HG03354 (cell line): ENCODE measurements at regions not wholly inside any gene's neighbourhood (a gene's known extent, or its start where the extent isn't known, plus 50 kb on each side); places are given as distances from the start of the nearest gene placed in this dataset.
"Not testable (repeated sequence)": the region's sequence is repeated elsewhere in the genome, so short reads cannot be mapped to it uniquely, and the experiment has no call there.

Source experiments
- ATAC-seq: cut with Tn5 transposase; IDR thresholded peaks from one replicate; pipeline ENCODE4 v1.9.1; 2021; ENCODE audit warnings: mild to moderate bottlenecking; ENCODE audit not compliant: unreplicated experiment, poor library complexity, severe bottlenecking

- no peak for ATAC-seq
These were observed 1023.2 kb downstream of the TBL1XR1 start for GRCh38 chr3:176174060-176174459.

DNA sequence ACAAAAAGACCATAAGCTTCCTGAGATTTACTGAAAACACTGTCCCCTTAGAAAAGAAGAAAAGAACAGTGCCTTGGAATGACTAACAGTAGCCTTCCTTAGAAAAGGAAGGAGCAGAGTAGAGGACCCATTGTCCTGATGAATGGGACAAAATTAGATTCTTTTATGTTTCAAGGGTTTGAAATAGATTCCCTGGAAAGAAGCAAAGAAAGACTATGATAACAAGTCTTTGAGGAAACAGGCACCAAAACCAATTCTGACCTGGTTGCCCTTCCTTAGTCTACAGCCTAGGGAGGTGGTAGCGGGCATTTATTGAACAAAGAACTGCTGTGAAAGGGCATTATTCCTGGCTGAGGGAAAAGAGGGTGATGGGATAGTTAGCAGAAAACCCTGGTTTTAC lies 1024.8 kb downstream of the TBL1XR1 start:
- ATAC-seq = no peak

DNA sequence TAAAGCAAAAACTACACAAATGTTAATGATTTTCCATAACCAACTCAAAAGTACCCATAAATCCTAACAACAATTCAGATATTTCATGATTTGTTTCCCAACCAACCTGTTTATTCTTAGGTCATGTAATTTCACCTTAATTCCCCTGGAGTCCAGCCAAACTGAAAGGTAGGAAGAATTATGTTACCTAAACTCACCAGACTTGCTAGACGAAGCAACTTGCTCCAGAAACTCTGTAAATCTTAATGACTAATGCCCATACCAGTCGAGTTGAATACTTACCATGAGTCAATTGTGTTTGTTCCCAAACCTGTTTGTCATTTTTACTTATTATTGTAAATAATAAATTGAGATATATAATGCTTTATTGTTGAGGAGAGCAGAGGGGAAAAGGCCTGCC lies 1030.0 kb downstream of the TBL1XR1 start:
- ATAC-seq = no peak

GRCh38 chr3:176160997-176161396 lies 1036.3 kb downstream of the TBL1XR1 start:
- ATAC-seq = no peak

DNA sequence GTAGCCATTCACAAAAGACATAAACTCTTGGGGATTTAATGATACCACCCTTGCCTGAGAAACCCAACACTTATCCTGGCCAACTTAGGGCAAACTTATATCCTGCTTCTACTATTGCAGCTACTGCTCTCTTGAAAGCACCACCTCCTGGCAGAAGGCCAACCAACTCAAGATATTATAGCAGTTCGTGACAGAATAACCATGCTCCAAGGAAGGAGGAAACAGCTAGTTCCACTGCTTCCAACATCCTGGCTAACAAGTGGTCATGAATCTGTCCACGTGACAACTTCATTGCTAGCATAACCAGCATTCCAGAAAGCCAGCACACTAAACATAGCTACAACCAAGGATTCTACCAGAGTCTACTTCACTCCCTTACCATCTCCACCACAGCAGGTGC lies 1037.5 kb downstream of the TBL1XR1 start:
- ATAC-seq = no peak

GRCh38 chr3:176155012-176155411 lies 1042.3 kb downstream of the TBL1XR1 start:
- ATAC-seq = no peak

- ATAC-seq = no peak
These were observed 1047.7 kb downstream of the TBL1XR1 start for GRCh38 chr3:176149567-176149966.

GRCh38 chr3:176147251-176147650 lies 1050.0 kb downstream of the TBL1XR1 start:
- no peak for ATAC-seq

GRCh38 chr3:176141837-176142236 lies 1055.4 kb downstream of the TBL1XR1 start:
- no peak for ATAC-seq

DNA sequence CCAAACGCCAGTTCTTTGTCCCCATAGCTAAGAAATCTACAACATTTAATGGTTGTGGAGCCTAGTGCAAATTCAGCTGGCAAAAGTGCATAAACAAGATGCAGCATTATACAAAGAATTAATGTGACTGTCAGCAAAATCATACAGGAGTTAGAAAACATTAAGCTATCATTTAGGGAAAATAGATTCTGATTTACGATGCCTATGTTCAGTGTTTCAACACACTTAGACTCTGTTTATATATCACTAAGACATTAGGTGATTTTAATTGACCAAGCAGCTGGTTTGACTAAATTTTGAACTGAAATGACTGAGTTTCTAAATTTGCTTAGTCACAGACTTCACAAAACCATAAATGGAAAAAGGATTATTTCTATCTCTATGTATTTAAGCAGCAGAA lies 1076.8 kb downstream of the TBL1XR1 start:
- ATAC-seq = no peak

DNA sequence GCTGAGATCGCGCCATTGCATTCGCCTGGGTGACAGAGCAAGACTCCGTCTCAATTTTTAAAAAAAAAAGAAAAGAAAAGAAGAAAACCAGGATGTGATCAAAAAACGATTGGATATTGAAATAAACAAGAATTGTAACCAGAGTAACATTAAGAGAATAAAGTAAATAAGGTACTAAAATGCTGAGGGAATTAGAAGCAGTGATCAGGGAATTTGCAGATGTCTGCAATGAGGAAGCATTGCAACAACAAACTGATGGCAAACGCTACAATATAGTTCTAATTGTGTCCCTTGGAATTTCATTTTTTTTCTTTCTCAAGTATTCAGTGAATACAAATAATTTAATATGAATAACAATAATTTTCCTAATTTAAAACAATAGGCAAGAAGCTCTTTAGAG lies 1077.5 kb downstream of the TBL1XR1 start:
- no peak for ATAC-seq

DNA sequence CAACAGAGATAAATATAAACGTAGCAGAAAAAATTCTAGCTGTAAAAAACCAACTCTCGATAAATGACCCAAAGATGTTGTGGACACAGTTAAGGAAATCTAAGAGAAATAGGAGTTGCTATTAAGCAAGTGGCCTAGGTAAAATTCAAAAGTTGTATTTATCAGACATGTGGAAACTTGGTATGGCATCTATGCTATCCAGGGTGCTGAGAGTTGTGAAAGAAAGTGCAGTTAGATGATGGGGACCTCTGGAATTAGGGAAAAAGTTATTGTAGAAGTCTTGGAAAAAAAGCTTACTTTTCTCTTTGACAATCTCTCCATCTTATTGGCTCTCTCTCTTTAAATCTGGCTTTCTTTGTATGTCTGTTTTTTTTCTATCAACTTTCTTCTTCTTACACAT lies 1090.9 kb downstream of the TBL1XR1 start:
- ATAC-seq = no peak

- no peak for ATAC-seq
These were observed 1100.3 kb downstream of the TBL1XR1 start for GRCh38 chr3:176097027-176097426.

- not testable (repeated sequence) for ATAC-seq
These were observed 1103.4 kb downstream of the TBL1XR1 start for GRCh38 chr3:176093892-176094291.

DNA sequence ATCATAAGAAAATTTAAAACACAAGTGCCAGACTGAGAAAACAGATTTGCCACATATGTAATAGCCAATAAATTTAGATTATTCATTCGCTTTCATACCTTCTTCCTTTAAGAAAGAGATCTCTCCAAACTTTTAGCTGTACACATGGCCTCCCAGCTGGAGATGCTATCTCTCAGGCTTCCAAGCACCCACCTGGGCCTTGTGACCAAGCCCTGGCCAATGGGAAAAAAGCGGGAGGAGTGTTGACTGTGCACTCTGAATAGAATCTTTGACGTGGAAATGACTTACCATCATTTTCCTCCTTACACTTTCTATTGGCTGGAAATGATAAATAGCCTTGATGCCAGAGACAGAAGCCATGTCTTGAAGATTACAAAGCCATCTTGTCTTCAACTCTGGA lies 1106.6 kb downstream of the TBL1XR1 start:
- no peak for ATAC-seq

- no peak for ATAC-seq
These were observed 1108.3 kb downstream of the TBL1XR1 start for GRCh38 chr3:176088962-176089383.

DNA sequence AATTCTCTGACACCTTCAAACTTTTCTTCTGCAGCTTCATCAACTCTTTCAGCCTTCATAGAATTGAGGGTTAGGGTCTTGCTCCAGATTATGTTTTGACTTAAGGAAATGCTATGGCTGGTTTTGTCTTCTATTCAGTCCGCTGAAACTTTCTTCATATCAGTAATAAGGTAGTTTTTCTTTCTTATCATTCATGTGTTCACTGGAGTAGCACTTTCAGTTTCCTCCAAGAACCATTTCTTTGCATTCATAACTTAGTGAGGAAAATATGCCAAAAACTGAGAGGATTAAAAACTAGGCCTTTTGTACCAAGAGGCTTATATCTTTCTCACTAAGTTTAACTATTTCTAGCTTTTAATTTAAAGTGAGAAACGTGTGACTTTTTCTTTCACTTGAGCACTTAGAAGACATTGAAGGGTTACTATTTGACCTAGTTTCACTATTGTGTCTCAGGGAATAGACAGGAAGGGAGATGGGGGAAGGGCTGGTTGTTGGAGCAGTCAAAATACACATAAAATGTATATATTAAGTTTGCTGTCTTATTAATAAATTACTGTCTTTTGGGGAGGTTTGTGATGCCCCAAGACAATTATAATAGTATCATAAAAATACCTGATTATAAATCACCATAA lies 1110.1 kb downstream of the TBL1XR1 start:
- ATAC-seq = no peak

GRCh38 chr3:176079785-176080184 lies 1117.5 kb downstream of the TBL1XR1 start:
- no peak for ATAC-seq

- no peak for ATAC-seq
These were observed 1118.4 kb downstream of the TBL1XR1 start for GRCh38 chr3:176078906-176079305.

DNA sequence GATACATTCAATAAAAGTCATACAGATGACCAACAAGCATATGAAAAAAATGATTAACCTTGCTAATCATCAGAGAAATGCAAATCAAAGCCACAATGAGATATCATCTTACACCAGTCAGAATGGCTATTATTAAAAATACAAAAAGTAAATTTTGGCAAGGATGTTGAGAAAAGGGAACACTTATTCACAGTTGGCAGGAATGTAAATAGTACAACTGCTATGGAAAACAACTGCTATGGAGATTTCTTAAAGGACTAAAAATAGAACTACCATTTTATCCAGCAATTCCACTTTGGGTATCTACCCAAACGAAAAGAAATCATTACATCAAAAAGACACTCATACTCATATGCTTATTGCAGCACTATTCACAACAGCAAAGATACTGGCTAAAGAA lies 1121.8 kb downstream of the TBL1XR1 start:
- ATAC-seq = no peak

GRCh38 chr3:176075046-176075445 lies 1122.2 kb downstream of the TBL1XR1 start:
- ATAC-seq = no peak

GRCh38 chr3:176074096-176074495 lies 1123.2 kb downstream of the TBL1XR1 start:
- ATAC-seq = no peak
